DMS53 (cell line): ENCODE measurements at regions not wholly inside any gene's neighbourhood (a gene's known extent, or its start where the extent isn't known, plus 50 kb on each side); places are given as distances from the start of the nearest gene placed in this dataset.
"Not testable (repeated sequence)": the region's sequence is repeated elsewhere in the genome, so short reads cannot be mapped to it uniquely, and the experiment has no call there.

Source experiments
- DNase-seq: peaks from one replicate; lab custom pipeline; 2025; lab: John Stamatoyannopoulos, UW

GRCh38 chr2:145752091-145752806, 1232.3 kb upstream of the ZEB2 start:
- peak; percentile 45 for DNase-seq

GRCh38 chr2:145751629-145752028, 1231.7 kb upstream of the ZEB2 start:
- no peak for DNase-seq

- no peak for DNase-seq
These were observed 1231.2 kb upstream of the ZEB2 start for GRCh38 chr2:145751155-145751554.

- DNase-seq, result no peak
These were observed 1230.7 kb upstream of the ZEB2 start for GRCh38 chr2:145750612-145751011.

- DNase-seq, result no peak
These were observed 1230.2 kb upstream of the ZEB2 start for GRCh38 chr2:145750144-145750543.

- no peak for DNase-seq
These were observed 1229.6 kb upstream of the ZEB2 start for GRCh38 chr2:145749556-145749955.

- no peak for DNase-seq
These were observed 1229.0 kb upstream of the ZEB2 start for GRCh38 chr2:145748927-145749326.

GRCh38 chr2:145747715-145748114, 1227.8 kb upstream of the ZEB2 start:
- no peak for DNase-seq

GRCh38 chr2:145745387-145745721, 1225.4 kb upstream of the ZEB2 start:
- DNase-seq, result not testable (repeated sequence)

GRCh38 chr2:145744541-145745386, 1224.8 kb upstream of the ZEB2 start:
- no peak for DNase-seq

- DNase-seq, result no peak
These were observed 1223.1 kb upstream of the ZEB2 start for GRCh38 chr2:145743011-145743410.

- no peak for DNase-seq
These were observed 1221.7 kb upstream of the ZEB2 start for GRCh38 chr2:145741636-145742035.

GRCh38 chr2:145741181-145741580, 1221.3 kb upstream of the ZEB2 start:
- no peak for DNase-seq

GRCh38 chr2:145740302-145740701, 1220.4 kb upstream of the ZEB2 start:
- DNase-seq, result no peak

GRCh38 chr2:145739681-145740080, 1219.8 kb upstream of the ZEB2 start:
- no peak for DNase-seq

- DNase-seq, result no peak
These were observed 1217.0 kb upstream of the ZEB2 start for GRCh38 chr2:145736871-145737270.

- DNase-seq, result no peak
These were observed 1211.5 kb upstream of the ZEB2 start for GRCh38 chr2:145731467-145731866.

- peak; percentile 33 for DNase-seq
These were observed 1210.3 kb upstream of the ZEB2 start for GRCh38 chr2:145729993-145730770.

GRCh38 chr2:145729481-145729880, 1209.6 kb upstream of the ZEB2 start:
- DNase-seq, result no peak

GRCh38 chr2:145728511-145728910, 1208.6 kb upstream of the ZEB2 start:
- DNase-seq, result no peak

- no peak for DNase-seq
These were observed 1206.0 kb upstream of the ZEB2 start for GRCh38 chr2:145725876-145726275.

- DNase-seq, result no peak
These were observed 1204.5 kb upstream of the ZEB2 start for GRCh38 chr2:145724311-145724898.
